ENCODE measurements at regions not wholly inside any gene's neighbourhood (a gene's known extent, or its start where the extent isn't known, plus 50 kb on each side); places are given as distances from the start of the nearest gene placed in this dataset.

- no peak for TF ChIP-seq CTCF (IDR thresholded peaks at IDR 0.05 in 2 of 3, conservative IDR thresholded peaks at IDR 0.05 in 1 of 3; ENCODE audit: control insufficient read depth in 2 of 3, extremely low read depth in 1 of 3, insufficient read depth in 1 of 3, low read depth in 3 of 3, low read length in 3 of 3)
- TF ChIP-seq STAT3 (IDR thresholded peaks at IDR 0.05; ENCODE audit: low read depth, low read length), result no peak
- no peak for TF ChIP-seq POLR2A (IDR thresholded peaks at IDR 0.05; ENCODE audit: low read depth, low read length)
- TF ChIP-seq CEBPB (IDR thresholded peaks at IDR 0.05; ENCODE audit: borderline replicate concordance in 1 of 2, low read depth in 2 of 2, low read length in 2 of 2), result no peak
- TF ChIP-seq YY1 (IDR thresholded peaks at IDR 0.05; ENCODE audit: low read depth, low read length), result no peak
- no peak for TF ChIP-seq ZNF274 (IDR thresholded peaks at IDR 0.05; ENCODE audit: insufficient read depth, insufficient read length)
These were observed 170.5 kb upstream of the LRIG1 start for GRCh38 chr3:66671291-66671690.

Measured in GM12878 (cell line).